ENCODE measurements at regions not wholly inside any gene's neighbourhood (a gene's known extent, or its start where the extent isn't known, plus 50 kb on each side); places are given as distances from the start of the nearest gene placed in this dataset.
A peak's percentile ranks its signal among the peaks of the same experiment; 100 is the strongest.
"Not testable (repeated sequence)": the region's sequence is repeated elsewhere in the genome, so short reads cannot be mapped to it uniquely, and the experiment has no call there.

DNA sequence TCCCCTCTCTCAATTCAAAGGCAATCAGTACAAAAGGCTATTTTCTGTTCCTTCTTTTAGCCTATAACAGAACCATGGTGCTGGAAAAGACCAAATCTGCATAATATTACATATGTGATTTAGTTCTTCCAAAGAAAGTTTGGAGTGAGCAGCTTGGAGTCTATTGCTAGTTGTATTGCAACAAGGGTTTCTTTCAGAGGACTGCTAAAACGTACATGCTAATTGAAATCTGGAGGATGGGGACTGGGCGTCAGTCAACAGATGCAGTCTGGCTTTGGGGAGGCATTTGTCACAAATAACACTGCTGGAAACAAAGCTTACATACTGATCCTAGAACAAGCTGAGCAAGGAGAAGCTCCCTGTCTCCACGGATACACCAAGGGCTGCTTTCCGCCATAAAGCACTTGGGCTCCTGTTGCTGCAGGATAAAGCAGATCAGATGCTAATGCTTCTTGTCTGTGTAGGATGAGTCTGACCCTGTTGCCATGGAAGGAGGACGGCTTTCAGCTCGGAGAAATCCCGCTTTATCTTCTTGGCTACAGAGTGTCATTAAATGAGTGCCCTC, 883.5 kb downstream of the SORCS1 start:
- DNase-seq, result no peak

DNA sequence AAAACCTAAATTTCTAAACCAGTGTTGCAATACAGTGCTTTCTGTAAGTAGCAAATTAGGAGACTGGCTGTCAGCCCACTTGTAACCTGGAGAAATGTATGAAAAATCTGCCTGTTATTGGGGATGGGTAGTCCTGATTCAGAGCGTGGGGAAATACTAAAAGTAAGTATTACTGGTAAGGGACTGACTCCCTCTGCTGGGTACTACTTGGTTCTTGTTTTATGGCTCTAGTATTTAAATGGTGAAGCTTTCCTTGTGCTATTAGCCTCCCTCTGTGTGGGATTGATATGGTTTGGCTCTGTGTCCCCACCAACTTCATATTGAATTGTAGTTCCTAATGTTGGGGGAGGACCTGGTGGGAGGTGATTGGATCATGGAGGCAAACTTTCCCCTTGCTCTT, 886.1 kb downstream of the SORCS1 start:
- no peak for DNase-seq

DNA sequence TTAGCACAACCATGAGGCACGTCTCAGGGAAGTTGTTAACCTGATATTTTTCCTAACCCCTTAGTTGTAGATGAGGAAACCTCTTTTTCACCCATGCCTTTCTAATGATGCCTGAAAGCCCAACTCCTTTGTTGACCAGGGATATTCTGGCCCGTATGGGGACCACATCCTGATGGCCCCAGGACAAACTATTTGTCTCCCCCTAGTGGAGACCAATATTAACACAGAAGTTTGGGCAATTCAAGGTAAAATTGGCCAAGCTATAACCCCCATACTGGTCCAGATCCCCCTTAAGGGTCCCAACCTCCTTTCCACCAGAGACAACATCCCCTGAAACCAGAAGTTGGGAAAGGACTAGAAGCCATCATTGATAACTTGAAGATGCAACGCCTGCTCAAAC, 893.3 kb downstream of the SORCS1 start:
- no peak for DNase-seq

DNA sequence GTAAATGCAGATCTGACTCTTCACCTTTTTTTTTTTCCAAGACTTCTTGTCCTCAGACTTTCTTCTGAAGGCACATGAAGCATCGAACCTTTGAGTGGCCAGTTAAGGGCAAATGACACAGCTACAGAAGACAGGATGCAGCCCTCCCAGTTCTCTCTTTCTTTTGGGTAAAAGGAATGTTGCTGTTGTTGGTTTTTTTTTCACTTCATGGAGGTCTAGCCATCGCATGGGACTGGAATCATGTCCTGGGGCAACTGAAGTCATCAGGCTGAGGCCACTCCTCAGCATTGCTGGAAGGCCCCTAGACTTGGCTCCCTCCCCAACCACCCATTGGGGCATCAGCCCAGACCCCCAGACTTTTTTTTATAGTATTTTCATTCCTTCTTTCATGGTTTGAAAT, 896.5 kb downstream of the SORCS1 start:
- no peak for DNase-seq

DNA sequence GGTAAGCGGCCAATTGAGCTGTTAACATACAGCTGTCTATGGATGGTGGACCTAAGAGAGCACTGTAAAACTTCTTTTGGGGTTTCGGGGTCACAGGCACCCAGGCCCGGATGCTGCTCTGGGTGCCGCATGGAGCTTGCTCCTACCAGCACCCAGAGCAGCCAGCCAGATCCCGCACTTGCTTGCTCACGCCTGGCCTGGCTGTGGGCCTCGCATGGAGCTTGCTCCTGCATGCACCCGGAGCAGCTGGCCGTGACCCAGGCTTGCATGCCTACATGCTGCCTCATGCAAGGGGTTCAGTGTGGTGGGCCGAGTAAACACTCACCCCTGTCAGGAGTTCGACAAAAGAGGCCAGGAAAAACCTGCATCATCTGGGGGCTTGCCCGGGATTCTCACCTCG, 896.9 kb downstream of the SORCS1 start:
- DNase-seq, result no peak

DNA sequence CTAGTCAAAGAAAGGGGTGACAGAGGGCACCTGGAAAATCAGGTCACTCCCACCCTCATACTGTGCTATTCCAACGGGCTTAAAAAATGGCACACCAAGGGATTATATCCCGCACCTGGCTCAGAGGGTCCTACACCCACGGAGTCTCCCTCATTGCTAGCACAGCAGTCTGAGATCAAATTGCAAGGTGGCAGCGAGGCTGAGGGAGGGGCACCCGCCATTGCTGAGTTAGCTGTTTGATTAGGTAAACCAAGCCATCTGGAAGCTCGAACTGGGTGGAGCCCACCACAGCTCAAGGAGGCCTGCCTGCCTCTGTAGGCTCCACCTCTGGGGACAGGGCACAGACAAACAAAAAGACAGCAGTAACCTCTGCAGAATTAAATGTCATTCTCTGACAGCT, 907.1 kb downstream of the SORCS1 start:
- not testable (repeated sequence) for DNase-seq

DNA sequence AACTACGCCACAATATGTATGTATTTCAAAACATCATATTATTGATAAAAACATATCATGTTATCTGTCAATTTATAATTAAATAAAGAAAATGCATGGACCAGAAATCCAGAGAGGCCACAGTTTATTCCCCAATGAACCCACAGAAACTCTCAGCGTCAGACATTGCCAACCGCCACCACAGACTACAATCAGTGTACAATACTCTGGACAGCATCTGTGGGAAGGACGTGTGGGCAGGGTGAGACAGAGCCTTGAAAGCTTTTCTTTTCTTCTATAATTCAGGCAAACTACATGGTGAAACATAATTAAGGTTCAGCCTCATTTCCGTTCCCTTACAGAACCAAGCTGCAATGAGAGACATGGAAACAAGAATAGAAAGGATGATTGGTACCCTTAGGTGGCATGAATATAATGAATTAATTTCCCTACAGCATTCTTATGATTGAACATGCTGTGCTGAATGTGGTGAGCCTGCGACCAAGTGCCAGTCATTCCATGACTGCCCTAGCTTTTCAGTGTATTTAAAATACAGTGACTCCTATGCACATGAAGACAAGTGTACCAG, 909.3 kb downstream of the SORCS1 start:
- DNase-seq, result no peak

DNA sequence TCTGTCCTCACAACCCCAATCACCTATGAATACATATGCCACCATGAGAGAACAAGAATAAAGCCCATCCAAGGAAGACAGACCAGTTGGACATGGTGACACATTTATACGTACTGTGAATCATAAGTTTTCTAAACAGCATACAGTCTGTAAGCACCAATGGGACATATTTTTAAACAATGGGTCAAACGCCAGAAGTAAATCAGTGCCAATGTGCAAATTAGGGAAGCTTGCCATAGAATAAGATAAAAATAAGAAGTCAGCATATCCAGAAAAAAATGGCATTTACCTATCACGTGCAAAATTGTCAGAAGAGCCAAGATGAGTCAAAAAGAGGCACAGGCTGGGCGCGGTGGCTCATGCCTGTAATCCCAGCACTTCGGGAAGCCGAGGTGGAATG, 910.4 kb downstream of the SORCS1 start:
- DNase-seq, result no peak

DNA sequence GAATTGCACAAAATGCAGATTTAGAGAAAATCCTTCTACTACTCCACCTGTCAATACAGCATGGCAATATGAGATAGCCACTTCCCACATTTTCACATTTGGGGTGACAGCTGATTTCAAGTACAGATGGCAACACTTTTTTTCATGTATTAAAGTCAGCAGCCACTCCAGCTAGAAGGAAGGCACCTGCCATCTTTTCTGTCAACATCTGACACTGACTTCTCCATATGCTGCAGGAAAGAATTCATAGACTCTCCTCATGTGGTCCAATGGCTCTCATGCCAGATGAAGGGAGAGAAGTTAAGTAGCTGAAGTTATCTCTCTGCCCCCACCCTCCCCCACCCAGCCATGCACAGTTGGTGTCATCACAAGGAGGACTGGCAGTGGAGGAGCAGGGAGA, 912.0 kb downstream of the SORCS1 start:
- DNase-seq, result no peak

DNA sequence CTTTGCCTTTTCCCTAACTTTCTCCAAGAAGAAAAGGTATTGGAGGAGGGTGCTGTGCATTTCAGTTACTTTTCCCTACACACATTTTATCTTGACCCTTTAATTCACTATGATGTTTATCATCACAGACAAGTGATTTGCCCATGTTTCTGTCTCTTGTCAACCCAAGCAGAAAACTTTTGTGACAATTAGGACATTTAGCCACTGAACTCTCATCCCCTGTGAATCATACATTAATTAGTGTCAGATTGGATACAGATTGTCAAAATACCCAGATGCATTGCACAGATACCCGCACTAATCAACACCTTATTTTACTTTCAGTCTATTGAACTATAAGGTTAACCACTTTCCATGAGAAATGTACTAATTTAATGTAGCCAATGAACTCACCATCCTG, 912.9 kb downstream of the SORCS1 start:
- DNase-seq, result no peak

DNA sequence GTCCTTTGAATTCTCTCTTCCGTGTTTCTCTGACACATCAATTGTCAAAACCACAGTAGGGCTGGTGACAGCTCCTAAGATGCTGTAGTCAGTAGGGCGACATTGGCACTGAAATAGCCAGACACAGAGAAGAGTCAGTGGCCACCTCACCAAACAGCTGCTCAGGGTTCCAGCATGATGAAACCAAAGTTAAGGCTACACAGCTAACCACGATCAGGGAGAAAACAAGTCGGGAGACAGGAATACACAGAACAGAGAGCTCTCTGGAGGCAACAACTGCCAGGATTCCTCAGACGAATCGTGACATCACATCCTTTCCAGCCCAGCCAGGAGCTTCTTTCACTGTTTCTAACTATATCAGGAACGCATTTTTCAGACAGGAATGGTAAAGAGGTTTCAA, 922.2 kb downstream of the SORCS1 start:
- no peak for DNase-seq

DNA sequence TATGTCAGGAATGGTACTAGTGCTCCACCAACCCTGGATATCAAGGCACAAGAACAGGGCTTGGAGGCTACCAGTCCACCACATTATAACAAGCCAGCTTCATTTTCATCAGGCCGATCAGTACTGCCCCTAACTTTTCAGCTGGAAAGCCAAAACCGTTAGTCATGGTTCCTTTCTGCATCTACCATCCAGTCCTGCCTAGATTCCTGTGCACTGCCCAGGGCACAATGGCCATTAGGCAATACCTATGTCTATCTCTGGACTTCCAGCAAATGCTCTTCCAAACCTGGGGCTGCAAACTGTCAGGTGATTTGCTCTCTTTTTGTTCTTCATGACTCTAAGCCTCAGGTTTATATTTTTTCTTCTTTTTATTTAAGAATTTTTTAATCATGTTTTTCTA, 937.7 kb downstream of the SORCS1 start:
- no peak for DNase-seq

DNA sequence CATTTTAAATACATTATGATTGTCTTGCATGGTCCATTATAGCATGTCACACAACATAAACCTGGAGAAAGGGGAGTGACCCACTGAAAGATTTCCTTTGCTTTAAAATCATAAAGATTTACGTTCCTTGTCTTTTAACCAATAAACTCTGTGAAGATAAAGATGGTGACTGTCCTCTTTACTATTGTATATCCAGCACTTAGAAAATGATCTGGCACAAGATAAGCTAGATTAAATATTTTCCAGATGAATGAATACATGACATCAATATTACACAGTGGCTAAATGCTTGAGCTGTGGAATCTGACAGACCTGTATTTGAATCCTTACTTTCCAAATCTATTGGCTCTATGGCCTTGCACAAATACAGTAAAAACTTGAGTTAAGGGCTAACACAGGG, 938.4 kb downstream of the SORCS1 start:
- DNase-seq, result no peak

DNA sequence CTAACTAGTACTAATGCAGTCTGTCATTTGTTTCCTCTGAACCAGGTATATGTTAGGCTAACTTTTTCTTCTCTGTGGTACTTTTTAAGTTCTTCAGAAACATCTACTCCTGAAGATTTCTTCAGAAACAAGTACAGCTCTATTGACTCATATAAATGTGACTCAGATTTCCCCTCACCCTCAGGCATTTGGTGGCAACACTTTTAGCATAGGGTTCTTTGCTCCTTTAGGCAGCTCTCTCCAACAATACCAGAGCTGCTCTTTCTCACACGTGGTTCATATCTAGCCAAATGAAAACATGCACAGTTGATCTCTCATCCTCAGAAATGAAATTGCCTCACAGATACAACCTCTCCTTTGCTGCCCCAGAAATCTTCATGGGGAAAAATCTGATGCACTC, 939.8 kb downstream of the SORCS1 start:
- DNase-seq, result no peak

DNA sequence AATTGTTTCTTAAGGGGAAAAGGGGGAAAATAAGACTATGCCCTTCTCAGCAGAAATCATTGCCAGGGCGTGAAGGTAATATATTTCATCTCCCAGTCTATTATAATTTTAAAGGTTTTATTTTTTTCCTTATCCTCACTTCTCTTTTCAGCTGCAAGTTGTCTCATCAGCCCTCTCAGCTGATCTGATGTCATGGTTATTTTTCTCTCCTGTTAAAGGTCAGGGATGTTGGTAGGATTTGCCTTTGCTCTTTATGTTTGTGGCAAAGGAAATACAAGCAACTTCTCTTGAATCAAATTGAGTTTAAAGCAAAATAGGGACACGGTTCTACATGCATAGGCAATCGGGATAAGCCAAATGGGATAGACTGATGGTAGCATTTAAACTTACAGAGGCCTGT, 946.9 kb downstream of the SORCS1 start:
- no peak for DNase-seq

DNA sequence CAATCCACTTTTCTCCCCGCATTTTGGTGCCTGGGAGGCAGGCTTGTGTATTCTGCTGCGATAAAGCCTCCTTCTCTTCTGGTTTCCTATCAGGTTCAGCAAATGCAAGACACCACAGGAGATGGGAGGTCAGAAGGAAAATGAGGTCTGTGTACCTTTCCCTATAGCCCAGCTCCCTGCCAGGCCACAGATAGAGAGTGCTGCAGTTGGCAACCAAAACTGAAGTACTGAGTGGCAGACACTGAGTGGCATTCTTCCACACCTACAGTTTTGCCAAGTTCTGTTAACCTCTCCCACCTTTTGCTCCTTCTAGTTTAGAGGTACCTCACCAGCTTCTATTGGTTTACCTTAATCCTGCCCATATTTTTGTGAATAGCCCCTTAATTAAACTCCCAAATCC, 948.4 kb downstream of the SORCS1 start:
- DNase-seq, result no peak

DNA sequence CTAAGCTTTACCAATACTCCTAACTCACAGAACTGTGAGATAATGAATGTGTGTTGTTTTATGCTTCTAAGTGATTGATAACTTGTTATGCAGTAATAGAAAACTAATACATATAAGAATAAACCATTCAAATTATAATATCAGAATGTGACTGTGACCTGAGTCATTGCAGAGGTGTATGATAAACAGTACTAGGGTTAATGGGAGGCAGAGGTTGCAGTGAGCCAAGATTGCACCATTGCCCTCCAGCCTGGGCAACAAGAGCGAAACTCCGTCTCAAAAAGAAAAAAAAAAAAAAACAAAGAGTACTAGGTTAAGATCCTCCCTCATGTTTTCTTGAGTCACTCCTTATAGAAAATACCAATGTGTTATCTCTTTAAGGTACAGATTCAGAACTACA, 950.3 kb downstream of the SORCS1 start:
- no peak for DNase-seq

DNA sequence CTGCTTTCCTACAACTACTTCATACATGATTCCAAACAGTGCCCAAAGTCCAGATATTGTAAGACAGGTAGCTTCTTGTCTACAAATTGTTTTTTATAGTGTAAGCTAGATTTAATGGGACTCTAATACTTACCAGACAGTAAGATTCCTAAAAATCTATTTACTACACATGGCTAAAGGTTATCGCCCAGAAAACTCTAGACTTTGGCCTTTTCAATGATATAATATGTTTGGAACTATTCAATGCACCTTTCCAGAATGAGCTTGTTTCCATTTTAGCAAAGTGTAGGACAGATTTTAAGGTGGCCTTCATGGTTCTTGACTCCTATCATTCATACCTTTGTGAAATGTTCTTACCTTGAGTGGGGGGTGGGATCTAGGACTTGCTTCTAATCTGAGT, 951.0 kb downstream of the SORCS1 start:
- DNase-seq, result no peak

DNA sequence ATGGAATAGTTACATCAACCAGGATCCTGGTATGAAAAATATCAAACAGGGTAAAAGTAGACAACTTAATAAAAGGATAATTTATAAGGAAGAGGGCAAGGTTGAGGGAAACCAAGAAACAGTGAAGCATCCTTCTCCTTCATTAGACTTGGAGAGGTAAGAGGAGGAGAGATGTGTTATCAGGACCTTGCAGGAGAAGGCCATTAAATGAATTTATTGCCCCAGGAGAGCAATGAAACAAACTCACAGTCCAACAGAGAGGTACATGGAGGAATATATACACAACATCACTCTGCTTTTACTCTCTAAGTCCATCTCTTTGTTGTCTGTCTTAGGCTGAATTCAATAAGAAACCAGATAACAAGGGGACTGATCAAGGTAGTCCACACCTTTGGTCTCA, 966.2 kb downstream of the SORCS1 start:
- no peak for DNase-seq

DNA sequence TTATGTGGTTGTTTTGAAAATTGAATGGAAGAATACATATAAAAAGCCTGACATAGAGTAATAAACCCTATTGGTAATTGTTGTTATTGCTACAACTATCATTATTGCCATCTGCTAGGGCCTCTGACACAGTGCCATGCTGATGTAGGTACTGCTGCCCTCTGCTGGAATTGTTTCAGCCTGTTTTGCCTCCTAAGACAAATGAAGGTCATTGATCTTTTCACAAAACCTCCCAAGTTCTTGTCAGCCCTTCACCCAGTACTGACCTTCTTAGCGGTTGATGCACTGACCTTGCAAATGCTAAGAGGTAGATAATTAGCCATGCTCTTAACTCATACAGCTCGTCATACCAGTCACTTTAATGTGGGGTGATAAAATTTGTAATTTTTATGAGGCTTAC, 975.2 kb downstream of the SORCS1 start:
- DNase-seq, result peak in 1 of 2 experiments; percentile 12

DNA sequence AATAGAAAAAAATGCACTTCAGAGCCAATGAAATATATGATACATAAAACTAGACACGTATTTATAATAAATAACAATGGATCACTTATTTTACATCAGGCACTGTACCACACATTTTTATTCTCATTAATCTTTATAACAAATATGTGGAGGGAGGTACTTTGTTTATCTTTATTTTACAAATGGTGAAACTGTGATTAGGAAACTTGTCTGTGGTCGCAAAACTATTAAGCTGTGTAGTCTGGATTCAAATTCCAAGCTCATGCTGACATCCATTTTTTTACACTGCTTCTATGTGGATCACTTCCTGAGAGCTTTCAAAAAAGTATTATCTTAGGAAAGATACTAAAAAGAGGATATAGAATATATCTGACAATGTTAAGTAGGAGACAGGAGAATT, 978.6 kb downstream of the SORCS1 start:
- DNase-seq, result no peak

DNA sequence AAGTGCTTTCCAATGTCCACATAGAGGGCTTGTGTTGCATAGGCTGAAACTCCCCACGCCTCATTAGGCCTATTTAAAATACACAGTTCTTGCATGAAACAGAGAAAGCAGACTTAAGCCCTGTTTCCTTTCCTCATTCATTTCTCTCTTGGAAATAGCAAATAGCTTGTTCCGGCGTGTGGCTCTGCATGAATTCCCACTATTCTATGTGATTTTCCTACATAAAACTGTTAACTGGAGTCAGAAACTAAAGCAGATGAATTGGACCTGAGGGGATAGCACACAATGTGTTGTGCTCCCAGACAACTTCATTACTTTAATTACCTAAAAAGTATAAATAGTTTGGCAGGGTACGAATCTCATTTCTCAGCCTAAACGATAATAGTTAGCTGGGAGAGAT, 981.5 kb downstream of the SORCS1 start:
- no peak for DNase-seq

DNA sequence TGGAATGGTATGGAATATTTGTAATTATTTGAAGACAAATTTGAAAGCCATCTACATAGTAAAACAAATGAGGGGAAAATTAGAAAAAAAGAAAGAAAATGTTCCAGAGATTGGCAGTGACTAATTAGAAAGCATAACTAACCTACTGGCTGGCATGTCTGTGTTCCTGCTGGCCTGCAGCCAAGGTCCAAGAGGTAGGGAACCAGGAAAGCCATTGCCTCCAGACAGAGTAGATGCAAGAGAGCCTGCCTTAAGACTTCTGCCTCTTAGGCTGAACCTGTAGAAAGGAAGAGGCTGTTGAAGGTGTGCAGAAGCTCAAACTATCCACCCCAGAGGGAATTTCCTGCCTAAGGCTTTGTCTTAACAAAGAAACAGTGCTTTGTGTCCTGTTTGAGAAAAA, 982.0 kb downstream of the SORCS1 start:
- no peak for DNase-seq

DNA sequence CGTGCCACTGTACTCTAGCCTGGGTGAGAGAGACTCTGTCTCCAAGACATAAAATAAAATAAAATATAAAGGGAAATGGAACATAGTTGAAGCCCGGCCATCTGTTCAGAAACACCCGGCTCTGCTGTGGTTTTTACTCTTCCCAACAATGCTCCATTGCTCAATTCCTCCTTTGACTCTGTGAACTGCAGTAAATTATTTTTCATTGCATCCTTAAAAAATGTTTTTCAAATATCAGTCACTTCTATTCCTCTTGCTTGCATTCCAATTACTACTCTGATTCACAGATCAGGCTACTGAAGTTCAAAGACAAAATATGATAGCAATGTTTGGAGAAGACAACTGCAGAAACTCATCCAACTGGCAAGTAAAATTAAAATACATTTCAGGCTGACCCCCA, 983.0 kb downstream of the SORCS1 start:
- no peak for DNase-seq

DNA sequence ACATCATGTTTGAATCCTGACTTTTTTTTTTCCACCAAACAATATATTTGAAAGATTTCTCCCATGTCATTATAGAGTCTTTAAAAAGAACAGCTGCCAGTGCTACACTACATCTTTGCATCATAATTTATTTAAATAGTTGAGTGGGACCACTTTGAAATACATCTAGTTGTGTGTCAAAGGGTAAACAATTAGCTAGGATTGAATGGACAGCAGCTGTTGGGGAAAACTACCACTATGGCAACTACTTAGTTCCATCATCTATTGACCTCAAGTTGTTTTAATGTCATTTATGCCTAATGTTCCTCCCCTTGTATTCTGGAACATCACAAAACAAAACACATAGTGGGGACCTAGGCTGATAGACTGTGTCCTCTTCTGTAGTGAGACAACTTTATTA, 985.1 kb downstream of the SORCS1 start:
- DNase-seq, result no peak

All from NCI-H526 (cell line).